ENCODE measurements at regions not wholly inside any gene's neighbourhood (a gene's known extent, or its start where the extent isn't known, plus 50 kb on each side); places are given as distances from the start of the nearest gene placed in this dataset.

- no peak for TF ChIP-seq ZFP3 (CRISPR knock-in tag; IDR thresholded peaks at IDR 0.05)
- TF ChIP-seq, protein P1, sequence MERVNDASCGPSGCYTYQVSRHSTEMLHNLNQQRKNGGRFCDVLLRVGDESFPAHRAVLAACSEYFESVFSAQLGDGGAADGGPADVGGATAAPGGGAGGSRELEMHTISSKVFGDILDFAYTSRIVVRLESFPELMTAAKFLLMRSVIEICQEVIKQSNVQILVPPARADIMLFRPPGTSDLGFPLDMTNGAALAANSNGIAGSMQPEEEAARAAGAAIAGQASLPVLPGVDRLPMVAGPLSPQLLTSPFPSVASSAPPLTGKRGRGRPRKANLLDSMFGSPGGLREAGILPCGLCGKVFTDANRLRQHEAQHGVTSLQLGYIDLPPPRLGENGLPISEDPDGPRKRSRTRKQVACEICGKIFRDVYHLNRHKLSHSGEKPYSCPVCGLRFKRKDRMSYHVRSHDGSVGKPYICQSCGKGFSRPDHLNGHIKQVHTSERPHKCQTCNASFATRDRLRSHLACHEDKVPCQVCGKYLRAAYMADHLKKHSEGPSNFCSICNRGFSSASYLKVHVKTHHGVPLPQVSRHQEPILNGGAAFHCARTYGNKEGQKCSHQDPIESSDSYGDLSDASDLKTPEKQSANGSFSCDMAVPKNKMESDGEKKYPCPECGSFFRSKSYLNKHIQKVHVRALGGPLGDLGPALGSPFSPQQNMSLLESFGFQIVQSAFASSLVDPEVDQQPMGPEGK (CRISPR knock-in tag; IDR thresholded peaks at IDR 0.05; ENCODE audit: borderline replicate concordance): no peak
- no peak for TF ChIP-seq RARB (CRISPR knock-in tag; IDR thresholded peaks at IDR 0.05)
- TF ChIP-seq CREB5 (CRISPR knock-in tag; IDR thresholded peaks at IDR 0.05; ENCODE audit: low read depth): no peak
- TF ChIP-seq ZFP30 (CRISPR knock-in tag; IDR thresholded peaks at IDR 0.05): no peak
- no peak for TF ChIP-seq ZNF8 (CRISPR knock-in tag; IDR thresholded peaks at IDR 0.05)
- TF ChIP-seq ZNF565 (CRISPR knock-in tag; conservative IDR thresholded peaks at IDR 0.05; ENCODE audit: low read depth): no peak
- TF ChIP-seq CSDC2 (CRISPR knock-in tag; IDR thresholded peaks at IDR 0.05): no peak
- TF ChIP-seq GLIS3 (CRISPR knock-in tag; IDR thresholded peaks at IDR 0.05): no peak
- no peak for TF ChIP-seq ZC3H10 (CRISPR knock-in tag; IDR thresholded peaks at IDR 0.05)
- no peak for TF ChIP-seq ARNTL (CRISPR knock-in tag; IDR thresholded peaks at IDR 0.05; ENCODE audit: borderline replicate concordance, low read depth)
- TF ChIP-seq TCF4 (CRISPR knock-in tag; IDR thresholded peaks at IDR 0.05; ENCODE audit: borderline replicate concordance): no peak
- TF ChIP-seq, protein P2, sequence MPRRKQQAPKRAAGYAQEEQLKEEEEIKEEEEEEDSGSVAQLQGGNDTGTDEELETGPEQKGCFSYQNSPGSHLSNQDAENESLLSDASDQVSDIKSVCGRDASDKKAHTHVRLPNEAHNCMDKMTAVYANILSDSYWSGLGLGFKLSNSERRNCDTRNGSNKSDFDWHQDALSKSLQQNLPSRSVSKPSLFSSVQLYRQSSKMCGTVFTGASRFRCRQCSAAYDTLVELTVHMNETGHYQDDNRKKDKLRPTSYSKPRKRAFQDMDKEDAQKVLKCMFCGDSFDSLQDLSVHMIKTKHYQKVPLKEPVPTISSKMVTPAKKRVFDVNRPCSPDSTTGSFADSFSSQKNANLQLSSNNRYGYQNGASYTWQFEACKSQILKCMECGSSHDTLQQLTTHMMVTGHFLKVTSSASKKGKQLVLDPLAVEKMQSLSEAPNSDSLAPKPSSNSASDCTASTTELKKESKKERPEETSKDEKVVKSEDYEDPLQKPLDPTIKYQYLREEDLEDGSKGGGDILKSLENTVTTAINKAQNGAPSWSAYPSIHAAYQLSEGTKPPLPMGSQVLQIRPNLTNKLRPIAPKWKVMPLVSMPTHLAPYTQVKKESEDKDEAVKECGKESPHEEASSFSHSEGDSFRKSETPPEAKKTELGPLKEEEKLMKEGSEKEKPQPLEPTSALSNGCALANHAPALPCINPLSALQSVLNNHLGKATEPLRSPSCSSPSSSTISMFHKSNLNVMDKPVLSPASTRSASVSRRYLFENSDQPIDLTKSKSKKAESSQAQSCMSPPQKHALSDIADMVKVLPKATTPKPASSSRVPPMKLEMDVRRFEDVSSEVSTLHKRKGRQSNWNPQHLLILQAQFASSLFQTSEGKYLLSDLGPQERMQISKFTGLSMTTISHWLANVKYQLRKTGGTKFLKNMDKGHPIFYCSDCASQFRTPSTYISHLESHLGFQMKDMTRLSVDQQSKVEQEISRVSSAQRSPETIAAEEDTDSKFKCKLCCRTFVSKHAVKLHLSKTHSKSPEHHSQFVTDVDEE (CRISPR knock-in tag; IDR thresholded peaks at IDR 0.05): no peak
- no peak for TF ChIP-seq ISL1 (CRISPR knock-in tag; IDR thresholded peaks at IDR 0.05)
Measured at GRCh38 chr20:47969426-47969825, 184.1 kb upstream of the SULF2 start.

Measured in SK-N-SH treated with all-trans-retinoic acid at 6 μM for 48 hours (cell line).